Large intestine (tissue), 3 donors: ENCODE measurements at regions not wholly inside any gene's neighbourhood (a gene's known extent, or its start where the extent isn't known, plus 50 kb on each side); places are given as distances from the start of the nearest gene placed in this dataset.

Experiments
- DNase-seq, 2 donors: peaks; one replicate each; pipeline versions ENCODE4 v3.0.0 to v3.0.0-alpha.2; 2013
- H3K27ac ChIP-seq: one replicate; pipeline ENCODE4 v1.5.1; 2013; ENCODE audit warnings: low read length
- H3K27me3 ChIP-seq: 2 replicates; pipeline ENCODE4 v1.6.1; 2013; ENCODE audit warnings: low read length; ENCODE audit not compliant: control insufficient read depth, insufficient read depth
- H3K36me3 ChIP-seq: 2 replicates; pipeline ENCODE4 v1.6.1; 2013; ENCODE audit warnings: low read length; ENCODE audit not compliant: control insufficient read depth, insufficient read depth
- H3K4me1 ChIP-seq: one replicate; pipeline ENCODE4 v1.6.1; 2013; ENCODE audit warnings: low read length; ENCODE audit not compliant: control insufficient read depth, insufficient read depth
- H3K4me3 ChIP-seq: one replicate; pipeline ENCODE4 v1.5.1; 2013; ENCODE audit warnings: low read length
- H3K9me3 ChIP-seq: one replicate; pipeline ENCODE4 v1.6.1; 2013; ENCODE audit warnings: mild to moderate bottlenecking, low read depth, low read length, moderate library complexity; ENCODE audit not compliant: control insufficient read depth
- WGBS: methylation state at CpG from one replicate; pipeline ENCODE4 v1.1.5; 2013; ENCODE audit warnings: low lambda C conversion rate; ENCODE audit not compliant: insufficient coverage; 5-methylcytosine and 5-hydroxymethylcytosine counted together

DNA sequence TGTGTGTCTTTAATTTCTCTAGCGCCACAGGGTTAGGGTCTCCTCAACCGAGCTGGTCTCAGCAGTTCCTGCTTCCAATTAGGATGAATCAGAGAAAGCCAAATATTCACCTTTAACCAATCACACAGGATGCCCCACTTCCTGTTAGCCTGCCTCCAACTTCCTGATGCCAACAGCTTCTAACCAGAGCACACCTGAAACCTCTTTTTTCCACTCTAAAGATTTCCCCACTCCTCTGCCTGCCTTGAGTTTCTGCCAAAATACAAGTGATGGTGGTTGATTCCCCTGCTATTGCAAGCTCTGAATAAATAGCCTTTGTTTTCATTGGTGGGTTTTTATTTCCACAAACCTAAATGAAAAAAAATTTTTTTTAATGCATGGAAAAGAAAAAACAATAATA is 144.7 kb upstream of the UST start:
- H3K27me3 ChIP-seq = no peaks in the 10 kb centered on the region
- DNase-seq = no peak
- H3K4me1 ChIP-seq = no peaks in the 10 kb centered on the region
- H3K9me3 ChIP-seq = no peaks in the 10 kb centered on the region
- WGBS = 100% methylated on average over 1 of the region's 2 CpGs
- no peak overlapping the region for H3K27ac ChIP-seq
- no peaks in the 10 kb centered on the region for H3K36me3 ChIP-seq
- no peak overlapping the region for H3K4me3 ChIP-seq

DNA sequence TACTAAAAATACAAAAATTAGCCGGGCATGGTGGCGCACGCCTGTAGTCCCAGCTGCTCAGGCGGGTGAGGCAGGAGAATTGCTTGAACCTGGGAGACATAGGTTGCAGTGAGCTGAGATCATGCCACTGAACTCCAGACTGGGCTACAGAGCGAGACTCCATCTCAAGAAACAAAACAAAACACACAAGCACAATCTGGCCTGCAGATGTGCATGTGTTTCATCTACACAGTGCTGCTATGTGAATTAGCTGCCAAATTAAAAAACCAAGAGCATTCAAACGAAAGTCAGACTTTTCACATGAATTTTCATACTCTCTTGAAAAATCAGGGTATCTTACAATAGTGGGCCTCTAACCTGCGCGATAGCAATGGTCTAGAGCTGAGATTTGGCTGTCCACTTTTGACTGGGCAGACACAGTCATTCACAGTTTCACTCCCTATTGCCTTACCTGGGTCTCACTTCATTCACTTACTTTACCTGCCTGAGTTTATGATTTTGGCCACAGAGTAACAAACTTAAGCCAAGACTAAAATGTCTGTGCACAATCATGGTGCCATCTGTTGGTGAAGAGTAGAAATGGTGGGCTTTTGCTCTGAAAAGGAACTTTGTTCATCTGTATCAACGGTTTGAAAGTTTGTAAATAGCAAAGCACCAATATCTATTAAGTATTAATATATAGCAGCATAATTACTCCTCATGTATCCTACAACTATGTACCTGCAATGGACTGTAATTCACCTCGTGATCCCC is 138.5 kb upstream of the UST start:
- no peak overlapping the region for H3K27ac ChIP-seq
- no peaks in the 10 kb centered on the region for H3K9me3 ChIP-seq
- H3K4me1 ChIP-seq = no peaks in the 10 kb centered on the region
- no peak for DNase-seq
- WGBS = no CpG with 5 or more reads among the region's 10 CpGs
- peaks cover 6% of the 10 kb centered on the region for H3K27me3 ChIP-seq
- no peaks in the 10 kb centered on the region for H3K36me3 ChIP-seq
- no peak overlapping the region for H3K4me3 ChIP-seq

DNA sequence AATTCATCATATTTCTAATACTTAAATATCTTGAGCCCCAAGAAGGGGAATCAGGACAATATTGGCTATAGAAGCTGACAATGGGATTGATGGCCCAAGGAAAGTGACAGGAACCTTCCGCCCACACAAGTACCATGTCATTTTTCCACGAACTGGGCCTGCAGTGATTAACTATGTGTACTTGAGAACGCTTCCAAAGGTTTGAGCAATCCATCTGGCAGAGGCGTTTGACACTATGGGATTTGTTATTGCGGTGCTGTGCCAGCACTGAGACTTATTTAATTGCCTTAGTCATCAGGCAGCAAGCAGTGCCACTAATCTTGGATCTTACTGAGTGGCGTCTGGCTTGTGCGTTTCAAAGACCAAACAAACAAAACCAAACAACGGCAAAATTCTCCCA is 135.6 kb upstream of the UST start:
- no peak for DNase-seq
- WGBS = no CpG with 5 or more reads among the region's 8 CpGs
- H3K27me3 ChIP-seq = peaks cover 6% of the 10 kb centered on the region
- no peaks in the 10 kb centered on the region for H3K36me3 ChIP-seq
- no peak overlapping the region for H3K27ac ChIP-seq
- H3K9me3 ChIP-seq = no peaks in the 10 kb centered on the region
- H3K4me1 ChIP-seq = no peaks in the 10 kb centered on the region
- H3K4me3 ChIP-seq = no peak overlapping the region

DNA sequence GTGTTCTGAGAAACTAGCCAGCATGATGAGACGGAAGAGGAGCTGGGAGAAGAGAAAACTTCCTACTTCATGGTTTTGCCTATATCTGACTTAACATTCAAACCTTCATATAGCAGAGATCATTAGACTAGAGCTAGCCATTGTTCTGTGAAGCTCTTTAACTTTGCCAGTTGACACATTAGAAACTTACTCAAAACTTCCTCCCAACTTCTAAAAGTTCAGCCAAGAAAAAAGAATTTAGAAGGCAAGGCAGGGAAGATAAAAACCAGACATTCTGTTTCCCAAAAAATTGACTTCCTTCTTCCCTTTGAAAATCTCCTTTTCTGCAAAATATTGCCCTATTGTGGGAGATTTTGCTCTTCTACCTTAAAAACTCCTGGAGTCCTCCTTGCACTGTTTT is 134.8 kb upstream of the UST start:
- DNase-seq = no peak
- H3K4me1 ChIP-seq = no peaks in the 10 kb centered on the region
- no peak overlapping the region for H3K4me3 ChIP-seq
- no peaks in the 10 kb centered on the region for H3K36me3 ChIP-seq
- H3K27me3 ChIP-seq = peaks cover 6% of the 10 kb centered on the region
- WGBS = no CpG with 5 or more reads among the region's 1 CpG
- H3K27ac ChIP-seq = no peak overlapping the region
- no peaks in the 10 kb centered on the region for H3K9me3 ChIP-seq

DNA sequence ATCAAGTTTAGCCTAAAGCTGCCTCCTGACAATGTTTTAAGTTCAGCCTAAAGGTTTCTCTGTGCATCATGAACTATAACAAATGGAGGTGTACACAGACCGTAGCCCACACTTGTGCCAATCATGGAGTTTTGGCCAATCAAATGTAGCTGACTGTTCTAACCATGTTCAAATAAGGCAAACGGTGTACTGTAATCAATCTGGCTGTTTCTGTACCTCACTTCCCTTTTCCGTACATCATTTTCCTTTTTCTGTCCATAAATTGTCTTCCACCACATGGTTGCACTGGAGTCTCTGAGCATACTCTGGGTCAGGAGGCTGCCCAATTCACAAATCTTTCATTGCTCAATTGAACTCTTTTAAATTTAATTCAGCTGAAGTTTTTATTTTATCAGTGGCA is 132.2 kb upstream of the UST start:
- H3K27ac ChIP-seq = no peak overlapping the region
- no peak overlapping the region for H3K4me3 ChIP-seq
- H3K9me3 ChIP-seq = no peaks in the 10 kb centered on the region
- H3K36me3 ChIP-seq = no peaks in the 10 kb centered on the region
- 100% methylated on average over 1 of the region's 3 CpGs for WGBS
- DNase-seq = no peak
- H3K4me1 ChIP-seq = no peaks in the 10 kb centered on the region
- peaks cover 6% of the 10 kb centered on the region for H3K27me3 ChIP-seq

DNA sequence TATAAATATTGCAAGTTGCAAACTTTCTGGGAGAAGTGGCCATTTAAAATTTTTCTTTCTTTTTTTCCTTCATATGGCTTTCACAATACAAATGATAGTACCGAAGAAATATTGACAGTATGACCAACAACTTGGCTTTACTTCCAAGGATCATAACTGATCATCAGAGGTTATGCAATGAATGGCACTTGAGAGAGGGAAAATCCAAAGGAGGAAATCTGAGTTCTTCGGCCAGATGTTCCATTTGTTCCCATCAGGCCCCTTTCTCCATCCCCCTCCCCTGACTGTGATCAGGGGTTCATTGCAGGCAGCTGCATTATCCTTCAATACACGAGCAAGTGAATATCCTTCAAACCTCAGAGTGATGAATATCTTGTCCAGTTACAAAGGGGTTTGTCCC is 130.0 kb upstream of the UST start:
- H3K9me3 ChIP-seq = no peaks in the 10 kb centered on the region
- no peaks in the 10 kb centered on the region for H3K4me1 ChIP-seq
- no peak overlapping the region for H3K27ac ChIP-seq
- WGBS = 73% methylated on average over 2 of the region's 3 CpGs
- no peaks in the 10 kb centered on the region for H3K27me3 ChIP-seq
- H3K4me3 ChIP-seq = no peak overlapping the region
- H3K36me3 ChIP-seq = no peaks in the 10 kb centered on the region
- DNase-seq = no peak

DNA sequence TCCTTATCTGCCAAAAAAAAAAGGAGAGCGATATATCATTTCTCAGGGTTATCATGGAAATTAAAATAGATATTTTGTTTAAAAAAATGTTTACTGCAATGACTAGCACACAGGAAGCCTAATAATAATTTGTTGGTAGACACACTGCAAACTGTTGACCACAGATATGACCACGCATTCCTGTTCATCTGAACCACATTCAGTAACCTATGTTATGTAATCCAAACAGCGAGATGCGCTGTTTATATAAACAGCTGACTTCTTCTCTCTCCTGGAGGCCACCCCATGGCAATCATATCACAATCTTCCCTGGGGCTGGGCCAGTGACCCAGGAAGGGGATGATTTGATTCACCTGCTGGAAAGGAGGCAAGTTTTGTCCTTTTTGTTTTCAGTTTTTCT is 129.3 kb upstream of the UST start:
- WGBS = 92% methylated on average over 2 of the region's 4 CpGs
- no peaks in the 10 kb centered on the region for H3K36me3 ChIP-seq
- no peaks in the 10 kb centered on the region for H3K4me1 ChIP-seq

DNA sequence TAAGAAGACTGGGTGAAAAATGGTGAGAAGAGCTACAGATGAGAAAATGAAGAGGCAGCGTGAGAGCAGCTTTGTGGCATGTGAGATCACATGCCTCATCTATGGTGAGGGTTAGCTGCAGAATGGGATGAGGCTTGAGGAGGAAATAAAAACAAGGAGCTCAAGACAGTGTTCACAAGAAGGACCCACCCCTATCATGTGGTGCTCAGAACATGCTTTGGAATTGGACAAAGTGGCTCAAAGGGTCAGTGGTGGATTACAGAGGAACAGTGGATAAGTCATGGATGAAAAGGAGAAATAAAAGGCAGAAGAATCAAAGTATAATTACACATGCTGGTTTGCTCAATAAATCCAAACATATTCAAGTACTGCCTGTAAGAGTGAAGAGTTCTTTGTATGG is 126.9 kb upstream of the UST start:
- WGBS = 100% methylated on average over 1 of the region's 1 CpG
- no peaks in the 10 kb centered on the region for H3K9me3 ChIP-seq
- no peak for DNase-seq
- H3K27me3 ChIP-seq = no peaks in the 10 kb centered on the region
- no peak overlapping the region for H3K27ac ChIP-seq
- H3K36me3 ChIP-seq = no peaks in the 10 kb centered on the region
- H3K4me3 ChIP-seq = no peak overlapping the region
- no peaks in the 10 kb centered on the region for H3K4me1 ChIP-seq

More for the DNA sequence above, 129.3 kb upstream of the UST start:
- no peak overlapping the region for H3K4me3 ChIP-seq
- H3K27me3 ChIP-seq = no peaks in the 10 kb centered on the region
- DNase-seq = no peak
- no peaks in the 10 kb centered on the region for H3K9me3 ChIP-seq
- H3K27ac ChIP-seq = no peak overlapping the region

DNA sequence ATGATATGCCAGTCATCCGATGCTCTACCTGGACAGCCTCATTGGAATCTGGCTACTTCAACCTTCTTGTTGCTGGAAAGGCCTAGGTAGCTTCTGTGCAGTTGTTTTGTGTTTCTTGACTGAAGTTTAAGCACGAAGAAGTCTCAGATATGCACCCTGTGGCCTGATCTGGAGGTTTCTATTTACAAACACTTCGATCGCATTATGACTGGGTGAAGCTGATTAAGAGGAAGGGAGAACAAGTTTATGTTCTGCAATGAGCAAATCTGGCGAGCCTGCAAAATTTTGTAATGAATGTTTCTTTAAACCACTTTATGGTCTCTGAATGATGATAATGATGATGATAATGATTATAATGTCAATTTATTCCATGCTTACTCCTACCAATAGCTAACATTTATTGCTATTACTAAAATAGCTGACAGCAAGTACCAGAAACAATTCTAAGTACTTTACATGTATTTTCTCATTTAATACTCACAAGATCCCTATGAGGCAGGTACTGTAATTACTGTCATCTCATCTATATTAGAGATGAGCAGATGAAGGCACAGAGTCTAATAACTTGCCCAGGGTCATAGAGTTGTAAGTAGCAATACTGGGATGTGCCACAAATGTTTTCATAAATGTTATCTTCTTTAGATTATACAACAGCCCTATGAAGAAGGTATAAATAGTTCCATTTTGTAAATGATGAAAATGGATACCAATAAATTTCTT is 126.1 kb upstream of the UST start:
- no peaks in the 10 kb centered on the region for H3K36me3 ChIP-seq
- WGBS = 100% methylated on average over 1 of the region's 5 CpGs
- no peak overlapping the region for H3K27ac ChIP-seq

DNA sequence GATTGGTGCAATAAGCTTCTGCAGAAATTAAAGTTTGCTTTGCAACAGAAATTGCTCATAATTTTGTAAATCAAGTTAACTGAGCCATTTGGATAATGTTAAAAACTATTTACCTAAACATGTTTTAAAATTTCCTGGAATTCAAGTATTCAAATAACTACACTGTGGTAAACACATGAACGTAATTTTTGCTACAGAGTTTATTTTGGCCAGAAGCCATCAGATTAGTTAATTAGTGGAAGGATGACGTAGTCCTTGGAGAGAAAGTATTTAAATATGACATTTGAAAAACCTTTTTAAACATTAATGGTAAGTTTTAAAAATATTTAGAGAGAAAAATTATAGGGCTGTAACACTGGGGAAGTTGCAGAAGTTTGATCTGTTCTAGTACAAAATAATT is 121.2 kb upstream of the UST start:
- H3K4me1 ChIP-seq = no peaks in the 10 kb centered on the region
- DNase-seq = no peak
- 55% methylated on average over 2 of the region's 2 CpGs for WGBS

More for the DNA sequence above, 126.1 kb upstream of the UST start:
- Histone ChIP-seq H3K4me3 (no peak overlapping the region), H3K9me3 (no peaks in the 10 kb centered on the region), H3K4me1 (no peaks in the 10 kb centered on the region), H3K27me3 (no peaks in the 10 kb centered on the region)
- no peak for DNase-seq

DNA sequence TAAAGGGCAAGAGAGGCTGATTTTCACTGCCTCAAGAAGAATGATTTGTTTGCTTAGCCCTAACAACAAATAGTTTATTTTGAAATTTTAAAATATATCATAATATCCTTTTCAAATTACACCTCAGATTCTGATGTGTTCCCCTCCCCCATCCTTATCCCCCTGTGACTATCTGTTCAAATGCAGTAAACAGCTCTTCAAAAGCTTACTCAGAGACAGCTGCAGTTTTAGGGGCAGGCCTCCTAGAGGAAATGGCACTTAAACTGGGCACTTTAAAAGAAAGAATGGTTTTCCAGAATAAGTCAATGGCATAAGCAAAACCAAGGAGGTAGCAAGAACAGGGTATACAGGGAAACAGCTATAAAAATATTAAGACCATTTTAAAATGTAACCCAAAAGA is 118.6 kb upstream of the UST start:
- Histone ChIP-seq H3K4me1 (no peaks in the 10 kb centered on the region), H3K36me3 (no peaks in the 10 kb centered on the region), H3K9me3 (no peaks in the 10 kb centered on the region), H3K4me3 (no peak overlapping the region), H3K27ac (no peak overlapping the region), H3K27me3 (no peaks in the 10 kb centered on the region)
- DNase-seq = no peak

More for the DNA sequence above, 121.2 kb upstream of the UST start:
- Histone ChIP-seq H3K36me3 (no peaks in the 10 kb centered on the region), H3K27ac (no peak overlapping the region), H3K4me3 (no peak overlapping the region), H3K27me3 (no peaks in the 10 kb centered on the region), H3K9me3 (no peaks in the 10 kb centered on the region)
